RWPE1 (cell line): ENCODE measurements at regions not wholly inside any gene's neighbourhood (a gene's known extent, or its start where the extent isn't known, plus 50 kb on each side); places are given as distances from the start of the nearest gene placed in this dataset.

Experiments
- CTCF ChIA-PET: fragments of 350-600 bp; sonication (Branson Sonifier 250); formaldehyde crosslinking; extraction: SDS; loops from one replicate; lab custom pipeline; 2021; lab: Yijun Ruan, JAX
- POLR2A ChIA-PET: fragments of 400-600 bp; formaldehyde crosslinking; extraction: SDS; loops from one replicate; lab custom pipeline; 2020; ENCODE audit warnings: antibody characterized with exemption; ENCODE audit not compliant: low non-redundant PET; lab: Yijun Ruan, JAX
- DNase-seq: peaks from one replicate; pipeline ENCODE4 v3.0.0; 2012; ENCODE audit warnings: low spot score
- H3K27ac ChIP-seq: fragments of 450-650 bp; 2 replicates; pipeline ENCODE4 v1.5.1; 2017
- CTCF ChIP-seq: fragments of 450-650 bp; conservative IDR thresholded peaks from 2 replicates; pipeline ENCODE4 v1.5.1; 2017; ENCODE audit warnings: low read depth, mild to moderate bottlenecking

- TF ChIP-seq CTCF = no peak
- DNase-seq = no peak
- ChIA-PET CTCF (no interaction called here), POLR2A (no interaction called here)
- H3K27ac ChIP-seq = no peak overlapping the region
Measured at GRCh38 chr13:29937379-29937778, 87.0 kb upstream of the UBL3 start.

DNA sequence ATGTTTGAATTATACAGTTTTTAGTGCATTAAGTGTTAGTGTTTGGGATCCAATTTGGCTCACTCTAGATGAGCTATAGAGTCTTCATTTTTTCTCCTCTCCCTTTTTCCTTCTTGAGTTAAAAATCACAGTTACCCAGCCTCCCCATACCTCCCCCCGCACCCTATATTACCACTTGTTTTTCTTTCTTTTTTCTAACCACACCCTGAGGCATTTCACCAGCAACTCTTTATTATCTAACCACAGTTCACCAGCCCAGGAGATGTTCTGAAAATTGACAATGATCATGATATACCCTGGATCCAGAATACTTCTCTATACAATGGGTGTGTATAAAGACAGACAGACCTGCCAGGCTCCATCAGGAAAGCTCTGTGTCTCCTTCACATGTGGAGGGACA is 86.5 kb upstream of the UBL3 start:
- DNase-seq = no peak
- CTCF ChIA-PET = interaction anchor here (0.7 kb wide), 2 partner anchors 14 to 110 kb away, joined by 3 to 4 read pairs; no protein-coding TSS in a partner anchor
- POLR2A ChIA-PET = no interaction called here
- TF ChIP-seq CTCF = no peak
- no peak overlapping the region for H3K27ac ChIP-seq

DNA sequence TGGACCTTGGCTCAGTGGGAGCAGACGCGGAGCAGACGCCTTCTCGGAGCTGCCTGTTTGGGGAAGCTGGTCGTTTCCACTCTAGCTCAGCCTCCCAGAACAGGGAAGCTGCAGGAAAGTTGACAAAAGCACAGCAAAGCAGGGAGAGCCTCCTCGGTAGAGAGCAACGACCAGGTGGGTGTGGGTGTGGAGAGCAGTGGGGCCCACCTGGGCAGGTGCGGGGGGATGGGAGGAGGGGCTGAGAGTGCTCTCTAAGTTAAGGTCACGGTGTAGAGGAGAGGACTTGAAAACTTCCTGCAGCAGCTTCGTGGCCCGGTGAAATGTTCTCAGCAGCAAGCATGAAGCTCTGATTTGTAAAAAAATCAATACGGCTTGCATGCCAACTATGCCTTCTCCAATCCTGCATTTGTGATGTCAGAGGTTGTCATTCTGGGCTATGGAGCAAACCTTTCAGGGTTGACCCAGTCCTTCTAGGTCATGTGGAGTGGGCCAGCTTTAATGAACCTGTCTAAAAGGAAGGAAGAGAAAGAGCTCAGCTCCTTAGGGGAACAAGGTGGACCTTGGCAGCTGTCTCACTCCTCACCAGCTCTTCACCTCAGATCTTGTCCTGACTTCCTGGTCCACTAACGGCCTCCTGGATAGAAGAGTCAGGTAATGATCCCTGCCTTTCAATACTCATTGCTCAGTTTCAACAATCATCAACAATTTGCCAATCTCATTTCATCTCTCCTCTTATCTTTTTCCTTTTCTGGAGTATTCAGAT is 85.8 kb upstream of the UBL3 start:
- CTCF ChIA-PET = interaction anchor here (0.7 to 1.1 kb wide), 4 partner anchors 13 to 111 kb away, joined by 3 to 4 read pairs (median 3); no protein-coding TSS in a partner anchor
- POLR2A ChIA-PET = interaction anchor here (0.6 kb wide), 1 partner anchor 14 kb away, joined by 3 read pairs; no protein-coding TSS in a partner anchor
- DNase-seq = no peak
- no peak overlapping the region for H3K27ac ChIP-seq
- no peak for TF ChIP-seq CTCF

- H3K27ac ChIP-seq = no peak overlapping the region
- DNase-seq = no peak
- no peak for TF ChIP-seq CTCF
- POLR2A ChIA-PET = interaction anchor here (0.6 kb wide), 1 partner anchor 13 kb away, joined by 3 read pairs; no protein-coding TSS in a partner anchor
- CTCF ChIA-PET = interaction anchor here (0.7 to 1.1 kb wide), 2 partner anchors 32 to 96 kb away, joined by 3 read pairs; no protein-coding TSS in a partner anchor
Measured at GRCh38 chr13:29935309-29935981, 85.0 kb upstream of the UBL3 start.

GRCh38 chr13:29934531-29935308 is 84.3 kb upstream of the UBL3 start:
- CTCF ChIA-PET = interaction anchor here (0.7 kb wide), 2 partner anchors 10 to 439 kb away, joined by 3 read pairs; no protein-coding TSS in a partner anchor

More at GRCh38 chr13:29934531-29935308, 84.3 kb upstream of the UBL3 start:
- DNase-seq = no peak
- no peak overlapping the region for H3K27ac ChIP-seq
- POLR2A ChIA-PET = no interaction called here
- no peak for TF ChIP-seq CTCF
